ENCODE measurements at regions not wholly inside any gene's neighbourhood (a gene's known extent, or its start where the extent isn't known, plus 50 kb on each side); places are given as distances from the start of the nearest gene placed in this dataset.

DNA sequence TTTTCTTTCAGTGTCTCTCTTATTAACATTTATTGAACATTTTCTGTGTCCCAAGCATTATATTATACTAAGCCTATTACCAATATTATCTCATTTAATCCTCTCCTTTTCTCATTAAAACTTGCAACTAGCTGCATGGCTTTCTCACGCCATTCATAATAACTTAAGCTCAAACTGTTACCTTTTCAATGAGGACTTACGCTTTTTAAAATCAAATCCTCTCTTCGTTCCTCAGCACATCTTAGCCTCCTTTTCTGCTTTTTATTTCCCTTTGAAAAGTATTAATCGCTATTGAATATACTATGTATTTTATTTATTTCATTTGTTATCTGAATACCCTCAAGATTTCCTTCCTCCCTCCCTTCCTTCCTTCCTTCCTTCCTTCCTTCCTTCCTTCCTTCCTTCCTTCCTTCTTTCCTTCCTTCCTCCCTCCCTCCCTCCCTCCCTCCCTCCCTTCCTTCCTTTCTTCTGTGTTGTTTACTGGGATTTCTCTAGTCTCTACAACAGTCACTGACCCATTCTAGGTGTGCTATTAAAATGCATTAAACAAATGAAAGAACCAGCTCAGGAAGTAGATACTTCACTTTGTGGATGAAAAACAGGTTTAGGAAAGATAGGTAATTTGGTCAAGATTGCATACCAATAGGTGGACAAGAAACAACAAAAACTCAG is 294.1 kb upstream of the TUT7 start:
- 98% methylated on average over 4 of the region's 4 CpGs for WGBS (ENCODE audit: low lambda C conversion rate, missing lambda C conversion rate)
- Histone ChIP-seq H3K36me3 (replicated peaks; ENCODE audit: insufficient read depth, low read depth) (no peaks in the 10 kb centered on the region), H3K27ac (no peak overlapping the region), H4K20me1 (ENCODE audit: insufficient read depth, poor library complexity, severe bottlenecking) (no peaks in the 10 kb centered on the region), H3K27me3 (peaks cover 19% of the 10 kb centered on the region), H3K4me3 (no peak overlapping the region), H3K9me3 (ENCODE audit: low read depth) (no peaks in the 10 kb centered on the region), H3K4me2 (no peak overlapping the region), H3K79me2 (no peaks in the 10 kb centered on the region), H3K9me2 (replicated peaks; ENCODE audit: insufficient read depth) (no peaks in the 10 kb centered on the region), H2AFZ (no peak overlapping the region), H3K4me1 (ENCODE audit: insufficient read depth) (peaks cover 6% of the 10 kb centered on the region)
- TF ChIP-seq, protein P1, sequence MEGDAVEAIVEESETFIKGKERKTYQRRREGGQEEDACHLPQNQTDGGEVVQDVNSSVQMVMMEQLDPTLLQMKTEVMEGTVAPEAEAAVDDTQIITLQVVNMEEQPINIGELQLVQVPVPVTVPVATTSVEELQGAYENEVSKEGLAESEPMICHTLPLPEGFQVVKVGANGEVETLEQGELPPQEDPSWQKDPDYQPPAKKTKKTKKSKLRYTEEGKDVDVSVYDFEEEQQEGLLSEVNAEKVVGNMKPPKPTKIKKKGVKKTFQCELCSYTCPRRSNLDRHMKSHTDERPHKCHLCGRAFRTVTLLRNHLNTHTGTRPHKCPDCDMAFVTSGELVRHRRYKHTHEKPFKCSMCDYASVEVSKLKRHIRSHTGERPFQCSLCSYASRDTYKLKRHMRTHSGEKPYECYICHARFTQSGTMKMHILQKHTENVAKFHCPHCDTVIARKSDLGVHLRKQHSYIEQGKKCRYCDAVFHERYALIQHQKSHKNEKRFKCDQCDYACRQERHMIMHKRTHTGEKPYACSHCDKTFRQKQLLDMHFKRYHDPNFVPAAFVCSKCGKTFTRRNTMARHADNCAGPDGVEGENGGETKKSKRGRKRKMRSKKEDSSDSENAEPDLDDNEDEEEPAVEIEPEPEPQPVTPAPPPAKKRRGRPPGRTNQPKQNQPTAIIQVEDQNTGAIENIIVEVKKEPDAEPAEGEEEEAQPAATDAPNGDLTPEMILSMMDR (IDR thresholded peaks at IDR 0.05; ENCODE audit: poor library complexity): no peak
- TF ChIP-seq EZH2 (IDR thresholded peaks at IDR 0.05; ENCODE audit: borderline replicate concordance) (no peak), EZH2phosphoT487 (IDR thresholded peaks at IDR 0.05; ENCODE audit: low read depth, severe bottlenecking, unreplicated experiment) (no peak)
- DNase-seq (ENCODE audit: low spot score): no peak

DNA sequence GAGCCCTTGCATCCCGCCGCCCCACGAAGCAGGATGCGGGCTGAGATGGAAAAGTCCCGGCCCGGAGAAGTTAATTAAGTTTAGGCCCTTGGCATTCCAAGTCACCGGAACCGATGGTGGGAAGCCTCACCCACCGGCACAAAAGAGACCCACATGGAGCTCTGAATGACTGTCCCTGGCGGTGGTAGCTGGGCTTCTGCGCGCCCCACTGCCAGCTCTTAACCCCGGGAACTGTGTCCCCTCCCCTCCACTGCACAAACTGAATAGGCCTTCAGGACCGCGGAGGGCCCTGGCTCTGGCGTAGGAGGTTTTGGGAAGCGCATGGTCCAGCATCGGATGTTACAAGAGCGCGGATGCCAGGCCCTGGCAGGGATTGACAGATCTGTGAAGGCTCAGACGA is 291.1 kb upstream of the TUT7 start:
- DNase-seq (ENCODE audit: low spot score): no peak
- H2AFZ ChIP-seq: no peak overlapping the region
- TF ChIP-seq, protein P1 (IDR thresholded peaks at IDR 0.05; ENCODE audit: poor library complexity): no peak
- TF ChIP-seq EZH2phosphoT487 (IDR thresholded peaks at IDR 0.05; ENCODE audit: low read depth, severe bottlenecking, unreplicated experiment) (no peak), EZH2 (IDR thresholded peaks at IDR 0.05; ENCODE audit: borderline replicate concordance) (no peak)
- no peak overlapping the region for H3K27ac ChIP-seq
- peaks cover 30% of the 10 kb centered on the region for H3K27me3 ChIP-seq
- no peak overlapping the region for H3K4me3 ChIP-seq
- H3K9me3 ChIP-seq (ENCODE audit: low read depth): no peaks in the 10 kb centered on the region
- no peaks in the 10 kb centered on the region for H3K9me2 ChIP-seq (replicated peaks; ENCODE audit: insufficient read depth)
- H4K20me1 ChIP-seq (ENCODE audit: insufficient read depth, poor library complexity, severe bottlenecking): no peaks in the 10 kb centered on the region
- H3K36me3 ChIP-seq (replicated peaks; ENCODE audit: insufficient read depth, low read depth): no peaks in the 10 kb centered on the region
- H3K4me2 ChIP-seq: no peak overlapping the region
- H3K4me1 ChIP-seq (ENCODE audit: insufficient read depth): peaks cover 4% of the 10 kb centered on the region
- WGBS (ENCODE audit: low lambda C conversion rate, missing lambda C conversion rate): 92% methylated on average over 21 of the region's 21 CpGs
- no peaks in the 10 kb centered on the region for H3K79me2 ChIP-seq

DNA sequence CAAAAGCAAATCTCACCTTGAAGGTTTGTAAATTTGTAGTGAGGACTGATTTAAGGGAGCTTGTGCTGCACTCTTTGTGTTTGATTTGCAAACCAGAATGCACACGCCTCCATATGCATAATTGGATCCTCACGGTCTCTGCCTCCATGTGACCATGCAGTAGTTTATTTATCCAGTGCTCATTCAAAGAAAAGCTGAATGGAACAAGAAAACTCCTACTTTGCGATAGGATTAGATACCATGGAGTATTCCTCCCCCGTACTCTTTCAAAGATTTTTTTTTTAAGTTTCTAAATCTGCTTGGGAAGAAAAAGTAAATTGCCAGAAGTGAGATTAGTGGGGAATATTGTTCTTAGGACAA is 290.4 kb upstream of the TUT7 start:
- whole genome bisulfite sequencing (ENCODE audit: low lambda C conversion rate, missing lambda C conversion rate): 73% methylated on average over 4 of the region's 4 CpGs

More for the DNA sequence above, 290.4 kb upstream of the TUT7 start:
- no peak overlapping the region for H3K4me2 ChIP-seq
- DNase-seq (ENCODE audit: low spot score): no peak
- TF ChIP-seq, protein P1 (IDR thresholded peaks at IDR 0.05; ENCODE audit: poor library complexity): no peak
- TF ChIP-seq EZH2 (IDR thresholded peaks at IDR 0.05; ENCODE audit: borderline replicate concordance) (no peak), EZH2phosphoT487 (IDR thresholded peaks at IDR 0.05; ENCODE audit: low read depth, severe bottlenecking, unreplicated experiment) (no peak)
- no peaks in the 10 kb centered on the region for H3K9me3 ChIP-seq (ENCODE audit: low read depth)
- no peak overlapping the region for H3K27ac ChIP-seq
- peaks cover 6% of the 10 kb centered on the region for H3K4me1 ChIP-seq (ENCODE audit: insufficient read depth)
- no peak overlapping the region for H3K4me3 ChIP-seq
- H4K20me1 ChIP-seq (ENCODE audit: insufficient read depth, poor library complexity, severe bottlenecking): no peaks in the 10 kb centered on the region
- H3K79me2 ChIP-seq: no peaks in the 10 kb centered on the region
- no peaks in the 10 kb centered on the region for H3K9me2 ChIP-seq (replicated peaks; ENCODE audit: insufficient read depth)
- no peaks in the 10 kb centered on the region for H3K36me3 ChIP-seq (replicated peaks; ENCODE audit: insufficient read depth, low read depth)
- H2AFZ ChIP-seq: no peak overlapping the region
- peaks cover 30% of the 10 kb centered on the region for H3K27me3 ChIP-seq

All from hepatocyte (in vitro differentiated cells).